Smooth muscle cell of the brain vasculature (primary cell): ENCODE measurements at regions not wholly inside any gene's neighbourhood (a gene's known extent, or its start where the extent isn't known, plus 50 kb on each side); places are given as distances from the start of the nearest gene placed in this dataset.
"Not testable (repeated sequence)": the region's sequence is repeated elsewhere in the genome, so short reads cannot be mapped to it uniquely, and the experiment has no call there.

ENCODE experiments used
- DNase-seq: peaks from one replicate; pipeline ENCODE4 v3.0.0-alpha.2; 2012; ENCODE audit warnings: low read depth, low spot score

DNA sequence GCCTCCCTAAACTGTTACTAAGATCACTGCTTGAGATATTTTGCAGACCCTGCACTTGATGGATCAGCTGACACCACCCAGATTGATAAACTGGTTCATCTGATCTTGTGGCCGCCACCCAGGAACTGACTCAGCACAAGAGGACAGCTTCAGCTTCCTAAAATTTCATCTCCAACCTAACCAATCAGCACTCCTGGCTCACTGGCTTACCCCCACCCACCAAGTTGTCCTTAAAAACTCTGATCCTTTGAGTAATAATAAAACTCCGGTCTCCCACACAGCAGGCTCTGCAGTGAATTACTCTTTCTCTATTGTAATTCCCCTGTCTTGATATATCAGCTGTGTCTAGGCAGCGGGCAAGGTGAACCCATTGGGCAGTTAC is 174.8 kb downstream of the UTP18 start:
- DNase-seq = no peak

DNA sequence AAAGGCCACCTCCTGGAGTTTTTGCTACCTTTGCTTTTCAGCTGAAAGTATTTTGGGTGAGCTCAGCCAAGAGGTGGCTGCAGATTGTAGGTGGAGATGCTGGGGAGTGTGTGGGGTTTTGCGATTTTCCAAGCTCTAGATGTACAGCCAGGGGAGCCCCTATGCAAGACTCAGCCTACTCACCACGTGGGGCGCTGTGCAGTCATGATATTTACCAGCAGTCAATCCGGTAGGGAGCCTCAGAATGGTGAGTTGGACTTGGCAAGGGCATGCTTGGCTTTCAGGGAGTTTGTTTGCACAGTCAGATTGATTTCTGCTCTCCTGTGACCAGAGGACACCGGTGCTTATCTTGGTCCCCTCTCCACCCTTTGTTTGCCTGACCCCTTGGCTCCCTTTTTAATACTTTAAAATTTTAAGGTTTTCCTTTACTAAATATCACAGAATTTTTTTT is 175.3 kb downstream of the UTP18 start:
- no peak for DNase-seq

DNA sequence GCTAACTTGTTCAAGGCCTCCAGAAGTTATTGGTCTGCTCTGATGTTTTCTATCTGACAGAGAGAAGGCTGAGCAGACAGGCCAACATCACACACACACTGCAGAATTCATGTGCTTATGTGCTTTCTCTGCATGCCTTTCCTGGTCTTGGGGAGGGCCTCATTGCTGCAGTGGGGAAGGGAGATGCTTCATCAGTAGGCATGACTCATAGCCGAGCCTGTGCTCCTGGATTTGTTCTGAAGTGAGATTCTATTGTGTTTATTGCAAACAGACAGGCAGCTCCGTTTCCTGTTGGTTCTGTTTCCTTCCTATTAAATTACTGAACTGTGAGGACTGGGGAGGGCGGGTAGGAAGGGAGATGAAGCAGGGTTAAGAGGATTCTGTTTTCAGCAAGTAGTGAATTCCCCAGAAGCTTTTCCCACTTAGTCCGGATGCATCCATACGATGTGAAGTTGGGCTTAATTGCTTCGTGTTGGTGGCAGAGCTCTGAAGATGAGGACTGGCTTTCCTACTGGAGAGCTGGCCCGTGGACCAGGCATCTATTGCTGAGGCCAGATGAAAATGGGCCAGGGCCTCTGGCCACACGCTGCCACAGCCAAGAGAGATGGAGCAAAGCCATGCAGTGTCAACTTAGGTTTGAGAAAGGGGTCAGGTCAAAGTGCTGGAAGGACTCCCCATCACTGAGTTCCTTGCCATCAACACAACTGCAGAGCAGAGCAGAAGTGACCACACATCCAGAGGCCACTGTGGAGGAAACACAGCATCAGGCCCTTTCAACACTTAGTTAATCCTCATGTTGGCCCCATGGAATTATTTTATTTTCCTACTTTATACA is 179.3 kb downstream of the UTP18 start:
- DNase-seq = no peak

DNA sequence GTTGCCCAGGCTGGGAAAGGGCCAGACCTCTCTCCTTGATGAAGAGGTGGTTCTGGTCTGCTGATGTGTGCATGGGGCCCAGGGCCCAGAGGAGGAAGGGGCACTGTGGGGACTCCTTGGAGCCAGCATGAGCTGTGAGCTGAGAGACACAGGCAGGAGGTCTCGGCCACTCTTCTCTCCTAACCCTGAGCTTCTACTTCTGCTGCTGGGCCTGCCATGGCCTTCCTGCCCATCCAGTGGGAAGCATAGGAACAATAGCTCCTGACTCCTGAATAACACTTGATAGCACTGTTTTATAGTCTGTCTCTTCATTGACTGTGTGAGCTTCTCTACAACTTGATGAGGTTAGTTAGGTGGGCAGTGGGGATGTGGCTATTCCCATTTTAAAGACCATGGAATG is 181.1 kb downstream of the UTP18 start:
- DNase-seq = no peak

DNA sequence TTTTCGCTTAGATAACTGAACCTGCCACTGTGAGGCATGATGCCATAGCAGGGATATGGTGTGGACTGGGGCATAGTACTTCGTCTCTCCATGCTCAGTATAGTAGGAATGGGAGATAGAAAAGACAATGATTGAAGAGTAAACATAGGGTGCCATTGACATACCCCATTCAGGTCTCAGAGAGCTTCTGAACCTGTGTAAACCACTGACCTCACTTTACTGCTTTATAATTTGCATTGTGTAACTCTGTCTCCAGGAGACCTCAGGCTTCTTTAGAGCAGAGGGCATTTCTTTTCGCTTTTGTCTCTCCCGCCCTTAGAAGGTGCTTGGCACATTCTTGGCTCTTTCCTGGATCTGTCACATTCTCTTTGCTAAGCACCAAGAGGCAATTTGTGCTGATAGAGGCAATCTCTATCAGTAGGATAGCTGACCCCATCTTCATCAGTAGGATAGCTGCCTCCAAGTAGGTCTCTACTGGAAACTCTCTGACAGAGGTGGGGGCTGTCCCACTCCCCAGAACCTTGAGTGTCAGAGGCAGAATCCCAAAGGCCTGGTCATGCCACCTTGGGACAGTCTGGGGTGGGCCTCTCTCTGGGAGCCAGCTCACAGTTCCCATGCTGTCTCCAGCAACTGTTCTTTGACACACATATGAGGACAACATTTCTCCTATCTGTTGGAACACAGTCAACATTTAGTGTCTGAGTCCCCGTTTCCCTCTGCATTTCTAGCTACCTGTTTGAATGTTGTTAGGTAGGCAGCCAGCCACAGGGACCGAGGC is 181.9 kb downstream of the UTP18 start:
- DNase-seq = no peak

DNA sequence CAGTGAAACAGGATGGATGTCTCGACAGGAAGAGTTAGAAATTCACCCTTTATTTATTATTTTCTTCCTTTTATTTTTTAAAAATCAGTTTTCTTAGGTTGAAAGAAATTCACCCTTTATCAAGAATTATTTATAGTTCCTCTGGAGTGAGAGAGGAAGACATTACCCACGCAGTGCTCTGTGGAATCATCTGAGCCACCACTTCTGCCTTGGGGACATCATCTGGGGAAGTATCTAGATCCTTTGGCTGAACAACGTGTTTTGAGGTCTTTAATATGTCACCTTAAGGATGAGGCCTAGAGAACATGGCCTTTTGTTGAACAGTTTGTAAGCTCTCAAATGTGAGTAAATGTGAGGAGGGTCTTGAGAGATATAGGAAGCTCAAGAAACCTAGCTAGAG is 183.3 kb downstream of the UTP18 start:
- DNase-seq = no peak

DNA sequence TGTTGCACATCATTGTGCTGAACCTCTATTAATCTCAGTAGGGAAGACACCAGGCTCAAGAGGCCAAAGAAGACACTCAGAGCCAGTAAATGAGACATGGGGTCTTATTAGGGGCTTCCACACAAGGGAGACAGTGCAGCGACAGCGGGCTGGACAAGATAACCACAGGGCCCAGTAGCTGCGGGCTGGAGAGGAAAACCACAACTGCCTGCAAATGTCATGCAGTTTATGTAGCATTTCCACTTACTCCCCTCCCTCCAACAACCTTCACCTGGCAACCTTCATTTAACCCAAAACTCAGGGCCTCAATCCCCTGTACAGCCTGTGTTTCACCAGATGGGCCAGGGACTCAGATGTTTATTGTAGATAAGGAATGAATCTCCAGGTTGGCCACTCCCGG is 185.6 kb downstream of the UTP18 start:
- no peak for DNase-seq

DNA sequence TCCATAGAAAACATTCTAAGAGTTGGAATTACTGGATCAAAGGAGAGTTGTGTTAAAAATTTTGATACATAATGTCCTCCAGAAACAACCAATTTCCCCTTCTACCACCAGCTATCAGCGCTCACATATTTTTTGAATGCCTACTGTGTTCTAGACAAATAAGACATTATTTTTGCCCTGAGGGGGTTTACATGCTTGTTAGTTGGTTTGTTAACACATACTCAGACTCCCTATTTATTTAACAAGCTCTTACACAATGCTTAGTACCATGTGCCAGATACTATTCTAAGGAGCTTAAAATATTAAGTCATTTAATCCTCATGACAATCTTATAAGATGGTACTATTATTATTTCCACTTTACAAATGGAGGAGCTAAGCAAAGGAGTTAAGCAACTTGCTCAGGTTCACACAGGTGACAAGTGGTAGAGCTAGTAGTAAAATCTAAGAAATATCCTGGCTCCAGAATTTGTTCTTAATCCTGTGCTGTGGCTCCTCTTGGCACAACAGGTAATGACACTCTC is 194.2 kb downstream of the UTP18 start:
- no peak for DNase-seq

DNA sequence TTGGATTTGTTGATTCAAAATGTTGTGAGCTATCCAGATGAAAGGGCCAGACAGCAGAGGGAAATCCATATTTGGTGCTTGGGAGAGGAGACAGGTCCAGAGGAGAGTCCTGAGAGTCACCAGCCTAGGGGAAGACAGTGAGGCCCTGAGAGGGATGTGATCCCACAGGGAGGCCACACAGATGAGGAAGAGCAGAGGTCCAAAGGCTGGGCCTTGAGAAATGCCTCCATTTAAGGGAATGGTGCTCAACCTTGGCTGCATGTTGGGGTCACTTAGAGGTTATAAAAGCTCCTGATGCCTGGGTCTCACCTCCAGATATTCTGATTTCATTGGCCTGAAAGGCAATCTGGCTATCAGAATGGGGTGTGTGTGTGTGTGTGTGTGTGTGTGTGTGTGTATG is 194.9 kb downstream of the UTP18 start:
- no peak for DNase-seq

DNA sequence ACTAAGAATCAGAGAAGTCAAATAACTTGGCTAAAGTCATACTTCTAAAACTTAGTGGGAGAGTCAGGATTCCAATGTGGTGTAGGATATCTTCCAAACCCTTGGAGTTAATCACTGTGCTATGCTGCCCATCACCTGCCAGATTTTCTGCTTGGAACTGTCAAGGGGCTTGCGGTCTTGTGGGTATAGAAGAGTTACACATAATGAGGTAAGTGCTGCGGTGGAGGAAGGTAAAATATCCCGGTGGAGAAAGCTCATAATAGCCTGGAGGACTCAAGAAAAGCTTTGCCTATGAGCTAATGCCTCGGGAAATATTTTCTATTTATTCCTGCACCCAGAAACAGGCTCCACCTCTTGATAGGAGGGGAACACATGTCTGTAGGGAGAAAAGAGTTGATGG is 195.6 kb downstream of the UTP18 start:
- no peak for DNase-seq

DNA sequence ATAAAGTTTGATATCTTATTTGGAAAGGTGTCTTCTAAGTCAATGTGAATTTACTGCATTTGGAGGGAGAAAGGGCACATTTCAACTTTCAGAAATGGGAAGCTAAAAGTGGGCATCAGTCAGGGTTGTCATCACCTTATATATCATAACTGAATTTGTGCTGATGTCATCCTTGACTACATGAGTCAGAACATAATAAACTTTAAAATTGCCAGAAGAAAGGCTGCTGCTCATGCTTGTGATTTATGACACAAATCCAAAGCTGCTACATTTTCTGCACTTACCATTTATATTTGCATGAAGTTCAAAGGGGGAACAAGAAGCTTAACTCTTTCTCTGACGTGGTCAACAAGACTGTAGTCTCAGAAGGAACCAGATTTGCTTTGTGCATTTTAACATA is 196.6 kb downstream of the UTP18 start:
- no peak for DNase-seq

DNA sequence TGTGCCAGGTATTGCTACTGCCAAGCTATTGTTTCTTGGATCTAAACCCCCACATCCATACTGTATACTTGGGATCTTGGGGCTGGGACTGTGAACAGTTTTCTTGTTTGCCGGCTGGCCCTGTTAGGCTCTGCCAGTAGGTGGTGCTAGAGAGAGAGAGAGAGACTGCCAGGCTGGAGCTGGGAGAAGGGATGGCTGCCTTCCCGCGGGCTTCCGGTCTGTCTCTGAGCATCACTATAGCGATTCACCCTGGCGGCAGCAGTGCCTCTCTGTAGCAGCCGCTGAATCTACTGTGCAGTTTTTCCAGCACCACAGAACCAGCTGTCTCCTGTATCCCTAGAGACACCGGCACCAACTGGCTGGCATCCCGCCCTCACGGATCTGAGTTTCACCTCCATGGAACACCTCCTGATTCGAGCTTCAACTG is 201.2 kb downstream of the UTP18 start:
- no peak for DNase-seq

DNA sequence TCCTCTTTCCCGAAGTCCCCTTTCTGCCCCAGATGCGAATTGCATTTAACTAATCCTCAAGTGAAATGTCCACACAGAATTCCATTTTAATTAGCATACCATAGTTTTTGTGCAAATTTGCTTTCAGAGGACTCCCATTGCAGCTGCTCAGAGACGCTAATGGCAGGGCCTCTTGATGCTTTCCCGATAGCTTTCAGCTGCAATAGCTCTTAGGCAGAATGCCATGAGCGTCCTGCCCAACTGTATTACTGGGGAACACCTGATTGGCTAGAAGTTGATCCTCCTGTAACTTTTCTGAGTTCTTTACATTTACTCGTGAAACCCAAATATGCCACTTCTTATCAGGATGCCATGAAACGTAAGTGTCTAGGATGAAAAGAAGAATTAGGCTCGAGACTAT is 203.0 kb downstream of the UTP18 start:
- DNase-seq = no peak

DNA sequence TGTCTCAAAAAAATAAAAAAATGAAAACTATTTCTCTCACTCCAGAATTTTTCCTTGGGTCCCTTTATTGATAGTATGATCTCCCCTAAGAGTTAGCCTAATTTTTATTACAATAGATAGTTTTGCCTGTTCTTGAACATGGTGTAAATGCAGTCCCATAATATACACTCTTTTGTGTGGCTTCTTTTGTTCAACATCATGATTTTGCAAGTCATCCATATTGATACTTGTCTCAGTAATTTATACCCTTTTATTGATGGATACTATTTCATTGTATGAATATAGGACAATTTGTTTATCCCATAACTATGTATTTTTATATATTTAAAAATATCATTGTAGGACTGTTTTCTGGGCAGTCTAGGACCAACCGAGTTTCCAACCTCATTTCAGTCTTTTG is 207.0 kb downstream of the UTP18 start:
- DNase-seq = no peak

DNA sequence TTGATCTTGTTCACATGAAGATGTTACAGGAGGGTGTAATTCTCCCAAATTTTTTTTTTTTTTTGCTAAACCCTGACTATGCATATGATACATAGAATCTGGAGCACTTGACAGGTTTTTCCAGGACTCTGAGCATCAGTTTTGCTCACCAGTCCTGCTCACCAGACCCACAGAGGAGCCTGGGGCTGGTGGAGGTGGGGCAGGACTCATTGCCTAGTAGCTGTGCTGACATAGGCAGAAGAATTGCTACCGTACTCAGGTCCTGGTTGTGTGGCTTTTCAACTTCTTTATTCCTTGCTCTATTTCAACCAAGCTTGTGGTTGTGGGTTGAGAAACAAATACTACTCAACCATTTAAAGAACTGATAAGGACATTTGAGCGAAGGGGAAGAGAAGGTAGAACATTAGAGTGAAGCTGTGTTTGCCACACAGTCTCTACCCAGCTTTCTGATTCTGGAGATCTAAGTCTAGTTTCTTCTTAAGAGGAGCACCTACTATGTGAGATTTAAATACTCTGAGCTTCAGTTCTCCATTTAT is 212.4 kb downstream of the UTP18 start:
- no peak for DNase-seq

DNA sequence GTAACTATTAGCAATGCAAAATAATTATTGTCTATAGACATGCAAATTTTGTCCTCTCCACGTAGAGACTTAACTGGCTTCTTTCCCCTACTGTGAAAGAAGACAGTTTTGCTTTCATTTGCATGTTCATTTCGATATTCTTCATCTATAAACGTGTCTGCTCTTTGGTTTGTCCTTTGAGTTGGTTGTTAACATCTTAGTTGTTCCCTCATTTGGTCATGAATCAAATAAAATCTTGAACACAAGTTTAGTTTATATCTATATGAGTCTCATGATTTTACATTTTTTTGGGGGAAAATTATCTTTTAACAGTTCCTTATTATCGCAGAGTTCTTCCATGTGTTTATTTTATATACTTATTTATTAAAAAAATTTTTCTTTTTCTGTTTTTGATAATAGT is 214.4 kb downstream of the UTP18 start:
- DNase-seq = no peak

DNA sequence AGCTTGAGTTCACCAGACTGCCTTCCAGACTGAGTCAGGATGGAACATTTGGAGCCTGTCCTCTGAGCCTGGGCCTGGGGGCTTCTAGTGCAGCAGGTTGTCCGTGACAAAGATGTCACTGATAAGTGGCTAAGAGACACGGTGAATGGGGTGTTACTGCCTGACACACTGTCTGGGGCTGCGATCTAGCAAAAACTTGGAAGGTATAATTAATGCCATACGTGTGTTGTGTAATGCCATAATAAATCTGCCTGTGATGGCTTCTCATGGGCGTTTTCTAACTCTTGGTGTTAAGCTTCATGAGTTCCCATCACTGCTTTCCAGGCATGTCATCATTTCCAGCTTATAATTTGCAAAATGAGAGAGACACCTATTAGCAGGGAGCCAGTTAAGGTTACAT is 215.4 kb downstream of the UTP18 start:
- no peak for DNase-seq

DNA sequence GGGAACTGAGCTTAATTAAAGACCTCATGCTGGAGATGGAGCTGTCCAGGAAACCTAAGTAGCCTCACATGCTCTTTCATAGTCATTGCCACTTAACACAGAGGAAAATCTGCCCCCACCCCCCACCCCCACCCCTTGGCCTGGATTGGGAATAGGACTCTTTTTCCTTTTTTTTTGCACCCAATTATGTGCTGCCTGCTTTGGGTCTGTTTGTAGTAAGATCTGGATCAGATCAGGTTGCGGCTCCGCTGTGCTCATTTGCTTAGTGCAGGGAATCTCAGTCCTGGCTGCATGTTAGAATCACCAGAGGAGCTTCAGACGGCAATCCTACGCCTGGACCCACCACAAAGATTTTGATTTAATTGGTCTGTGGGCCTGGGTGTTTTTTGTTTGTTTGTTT is 219.0 kb downstream of the UTP18 start:
- DNase-seq = no peak

DNA sequence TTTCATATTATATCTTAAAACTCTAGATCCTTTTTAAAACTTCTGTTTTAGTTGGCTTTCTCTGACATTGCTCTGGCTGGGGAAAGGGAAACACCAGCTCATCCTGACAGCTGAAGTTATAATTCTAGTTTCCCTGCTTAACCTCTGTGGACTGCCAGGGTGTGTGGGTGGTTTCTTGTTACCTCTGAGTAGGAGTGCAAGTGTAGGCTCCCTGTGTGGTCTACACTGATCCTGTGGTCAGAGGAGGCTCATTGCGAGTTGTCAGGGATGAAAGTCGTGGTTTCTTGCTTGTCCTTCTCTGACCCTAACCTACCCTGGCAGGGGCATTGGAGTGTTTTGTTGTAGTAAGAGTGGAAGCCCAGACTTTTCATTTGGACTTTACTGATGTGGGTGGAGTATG is 221.0 kb downstream of the UTP18 start:
- DNase-seq = no peak

DNA sequence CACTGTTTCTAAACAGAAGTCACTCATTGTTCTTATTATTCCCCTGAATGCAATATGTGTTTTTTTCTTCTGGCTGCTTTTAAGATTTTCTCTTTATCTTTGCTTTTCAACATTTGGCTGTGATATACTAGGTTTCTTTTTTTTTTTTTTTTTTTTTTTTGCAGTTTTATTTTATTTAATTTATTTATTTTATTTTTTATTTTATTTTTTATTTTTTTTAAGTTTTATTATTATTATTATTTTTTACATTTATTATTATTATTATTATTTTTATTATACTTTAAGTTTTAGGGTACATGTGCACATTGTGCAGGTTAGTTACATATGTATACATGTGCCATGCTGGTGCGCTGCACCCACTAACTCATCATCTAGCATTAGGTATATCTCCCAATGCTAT is 221.9 kb downstream of the UTP18 start:
- DNase-seq = not testable (repeated sequence)

DNA sequence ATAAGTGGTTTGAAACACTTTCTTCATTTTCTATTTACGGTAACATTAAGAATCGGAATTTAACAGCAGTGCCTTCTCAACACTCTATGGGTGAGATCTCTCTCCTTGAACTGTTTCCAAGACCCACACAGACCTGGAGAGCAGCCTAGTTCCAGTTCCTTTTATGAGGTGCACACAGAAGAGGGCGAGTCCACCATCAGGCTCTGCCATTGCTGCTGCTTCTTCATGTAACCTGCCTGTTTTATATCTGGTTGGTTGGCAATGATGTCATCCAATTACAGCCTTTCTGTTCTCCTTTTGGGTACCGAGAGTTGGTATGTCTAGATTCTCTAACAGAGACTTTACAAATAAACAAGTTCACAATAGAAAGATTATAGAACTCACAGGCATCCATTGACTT is 225.7 kb downstream of the UTP18 start:
- no peak for DNase-seq

DNA sequence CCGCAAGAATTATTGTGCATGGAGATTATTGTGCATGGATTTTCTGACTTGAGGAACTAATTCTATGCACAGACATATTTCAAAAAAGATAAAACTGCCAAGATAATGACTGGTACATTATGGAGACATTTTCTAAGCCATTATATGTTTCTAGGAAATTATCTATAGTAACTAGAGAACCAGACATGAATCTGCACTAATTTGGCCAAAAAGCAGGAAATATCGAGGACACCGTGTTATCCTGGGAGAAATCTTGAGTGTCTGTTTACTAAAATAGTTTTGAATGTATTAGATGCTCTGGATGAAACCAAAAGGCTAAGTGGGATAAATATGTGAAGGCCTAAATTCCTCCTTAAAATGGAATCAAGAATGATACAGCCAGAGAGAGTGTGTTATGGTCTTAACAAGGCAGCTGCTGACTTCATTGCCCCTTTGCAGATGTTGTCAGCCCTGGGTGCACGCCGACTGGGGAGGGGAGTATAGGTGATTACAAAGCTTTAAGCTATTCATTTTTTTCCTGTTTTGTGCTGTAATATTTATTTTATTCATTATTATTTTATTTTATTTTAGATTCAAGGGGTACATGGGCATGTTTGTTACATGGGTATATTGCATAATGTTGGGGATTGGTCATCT is 226.7 kb downstream of the UTP18 start:
- no peak for DNase-seq
